ENCODE measurements at regions not wholly inside any gene's neighbourhood (a gene's known extent, or its start where the extent isn't known, plus 50 kb on each side); places are given as distances from the start of the nearest gene placed in this dataset.
A peak's percentile ranks its signal among the peaks of the same experiment; 100 is the strongest.
"Not testable (repeated sequence)": the region's sequence is repeated elsewhere in the genome, so short reads cannot be mapped to it uniquely, and the experiment has no call there.

DNA sequence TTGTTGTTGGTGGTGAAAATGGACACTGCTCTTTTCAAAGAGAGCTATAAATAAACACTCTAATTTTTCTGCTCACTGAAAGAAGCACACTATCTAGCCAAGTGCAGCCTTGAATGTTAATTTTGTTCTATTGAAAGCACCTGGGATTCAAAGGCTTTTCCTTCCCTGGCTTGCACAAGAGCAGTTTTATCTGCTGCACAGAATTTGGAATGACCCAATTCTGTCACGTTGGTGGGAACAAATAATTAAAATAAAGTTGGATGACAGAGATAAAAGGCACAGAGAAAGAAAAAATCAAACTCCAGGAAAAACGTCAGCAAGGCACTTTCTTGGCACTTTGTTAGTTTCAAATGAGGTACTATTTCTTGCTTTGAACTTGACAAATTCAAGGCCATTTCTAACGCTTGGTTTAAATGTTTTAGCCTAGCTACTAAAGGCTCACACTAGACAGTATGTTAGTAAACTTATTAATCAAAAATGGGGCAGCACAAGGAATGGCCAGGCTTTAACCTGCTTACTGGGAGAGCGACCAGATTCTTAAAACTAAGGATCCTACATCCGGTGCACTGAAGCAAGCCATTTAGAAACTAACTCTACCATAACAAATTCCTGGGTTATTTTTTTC, 145.5 kb upstream of the ARG1 start:
- Mint-ChIP-seq H3K4me1 (peaks cover 10% of the 10 kb centered on the region), H3K27me3 (no peaks in the 10 kb centered on the region), H3K9me3 (peaks cover 2% of the 10 kb centered on the region), H3K27ac (no peak overlapping the region), H3K4me3 (no peak overlapping the region), H3K36me3 (peaks cover 3% of the 10 kb centered on the region)
- CTCF ChIA-PET = interaction anchor here (0.9 to 1.8 kb wide), 2 partner anchors 29 to 200 kb away, joined by 3 to 4 read pairs; partner anchors contain the start of gene MED23
- no peak for DNase-seq

DNA sequence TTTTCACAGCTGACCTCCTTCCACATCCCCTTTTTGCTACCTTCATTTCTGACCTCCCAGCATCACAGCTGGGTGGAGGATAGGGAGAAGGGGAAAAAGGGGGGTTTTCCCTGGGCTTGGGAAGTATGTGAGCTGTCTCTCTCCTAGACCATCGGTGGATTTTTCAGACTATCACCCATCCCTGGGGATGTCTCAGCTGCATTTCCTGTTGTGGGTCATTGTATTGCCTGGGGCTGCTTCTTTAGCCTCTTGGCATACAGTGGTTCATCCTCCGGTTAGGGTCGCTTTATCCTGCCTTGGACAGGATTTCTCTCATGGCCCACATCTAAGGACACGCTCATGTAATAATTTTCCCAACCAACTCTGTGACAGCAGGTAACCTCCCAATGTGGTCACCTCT, 142.5 kb upstream of the ARG1 start:
- Mint-ChIP-seq H3K9me3 (peaks cover 14% of the 10 kb centered on the region), H3K27me3 (no peaks in the 10 kb centered on the region), H3K27ac (no peak overlapping the region), H3K4me3 (no peak overlapping the region), H3K4me1 (peaks cover 10% of the 10 kb centered on the region), H3K36me3 (peaks cover 9% of the 10 kb centered on the region)
- no peak for DNase-seq
- CTCF ChIA-PET = interaction anchor here (1.7 kb wide), 1 partner anchor 29 kb away, joined by 4 read pairs; no protein-coding TSS in a partner anchor

DNA sequence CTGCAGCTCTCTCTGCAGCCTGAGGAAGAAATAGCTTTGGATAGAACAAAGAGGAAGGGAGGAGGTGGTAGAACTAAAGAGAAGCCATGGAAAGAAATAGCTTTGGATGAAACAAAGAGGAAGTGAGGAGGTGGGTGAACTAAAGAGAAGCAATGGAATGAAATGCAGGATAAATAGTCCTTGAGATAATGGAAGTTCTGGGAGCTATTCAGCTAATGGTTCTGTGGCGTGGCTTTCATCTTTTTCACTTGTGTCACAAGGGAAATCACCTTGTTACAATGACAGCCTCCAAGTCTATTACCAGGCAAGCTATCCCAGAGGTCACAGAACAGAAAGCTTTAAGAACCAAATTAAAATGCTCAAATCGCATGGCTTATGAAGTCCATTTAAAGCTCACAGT, 141.3 kb upstream of the ARG1 start:
- Mint-ChIP-seq H3K27ac (no peak overlapping the region), H3K36me3 (peaks cover 12% of the 10 kb centered on the region), H3K9me3 (peaks cover 19% of the 10 kb centered on the region), H3K27me3 (no peaks in the 10 kb centered on the region), H3K4me3 (no peak overlapping the region), H3K4me1 (peaks cover 12% of the 10 kb centered on the region)
- no peak for DNase-seq
- CTCF ChIA-PET = interaction anchor here (1.7 kb wide), 1 partner anchor 28 kb away, joined by 4 read pairs; no protein-coding TSS in a partner anchor

DNA sequence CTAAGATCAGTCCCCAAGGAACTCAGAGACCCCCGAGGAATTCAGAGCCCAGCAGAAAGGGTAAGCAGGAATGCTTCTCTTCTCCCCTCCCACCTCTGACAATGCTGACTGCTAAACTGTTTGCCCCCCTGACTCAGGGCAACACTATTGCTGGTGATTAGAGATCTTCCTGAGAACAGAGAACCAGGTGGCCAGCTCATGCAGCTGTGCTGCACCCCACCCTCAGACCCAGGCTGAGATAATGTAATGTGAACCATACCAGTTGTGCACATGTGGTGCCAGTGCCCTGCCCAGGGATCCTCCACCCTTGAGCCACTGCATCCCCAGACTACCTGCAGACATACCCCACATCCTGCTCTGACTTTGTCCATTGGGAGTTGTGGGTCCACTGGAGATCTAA, 139.1 kb upstream of the ARG1 start:
- H3K27me3 Mint-ChIP-seq = no peaks in the 10 kb centered on the region
- CTCF ChIA-PET = no interaction called here
- DNase-seq = no peak
- peaks cover 15% of the 10 kb centered on the region for H3K4me1 Mint-ChIP-seq
- peaks cover 33% of the 10 kb centered on the region for H3K9me3 Mint-ChIP-seq
- peaks cover 25% of the 10 kb centered on the region for H3K36me3 Mint-ChIP-seq
- no peak overlapping the region for H3K27ac Mint-ChIP-seq
- H3K4me3 Mint-ChIP-seq = no peak overlapping the region

DNA sequence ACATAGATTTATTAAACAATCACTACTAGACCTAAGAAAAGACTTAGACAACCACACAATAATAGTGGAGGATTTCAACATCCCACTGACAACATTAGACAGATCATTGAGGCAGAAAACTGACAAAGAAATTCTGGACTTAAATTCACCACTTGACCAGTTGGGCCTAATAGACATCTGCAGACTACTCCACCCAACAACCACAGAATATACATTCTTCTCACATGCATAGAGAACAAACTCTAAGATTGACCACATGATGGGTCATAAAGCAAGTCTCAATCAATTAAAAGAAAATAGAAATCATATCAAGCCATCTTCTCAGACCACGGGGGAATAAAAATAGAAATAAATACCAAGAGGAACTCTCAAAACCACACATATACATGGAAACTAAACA, 136.7 kb upstream of the ARG1 start:
- CTCF ChIA-PET = no interaction called here
- no peaks in the 10 kb centered on the region for H3K27me3 Mint-ChIP-seq
- H3K36me3 Mint-ChIP-seq = peaks cover 39% of the 10 kb centered on the region
- H3K4me3 Mint-ChIP-seq = no peak overlapping the region
- H3K4me1 Mint-ChIP-seq = peaks cover 20% of the 10 kb centered on the region
- no peak overlapping the region for H3K27ac Mint-ChIP-seq
- DNase-seq = no peak
- peaks cover 39% of the 10 kb centered on the region for H3K9me3 Mint-ChIP-seq

DNA sequence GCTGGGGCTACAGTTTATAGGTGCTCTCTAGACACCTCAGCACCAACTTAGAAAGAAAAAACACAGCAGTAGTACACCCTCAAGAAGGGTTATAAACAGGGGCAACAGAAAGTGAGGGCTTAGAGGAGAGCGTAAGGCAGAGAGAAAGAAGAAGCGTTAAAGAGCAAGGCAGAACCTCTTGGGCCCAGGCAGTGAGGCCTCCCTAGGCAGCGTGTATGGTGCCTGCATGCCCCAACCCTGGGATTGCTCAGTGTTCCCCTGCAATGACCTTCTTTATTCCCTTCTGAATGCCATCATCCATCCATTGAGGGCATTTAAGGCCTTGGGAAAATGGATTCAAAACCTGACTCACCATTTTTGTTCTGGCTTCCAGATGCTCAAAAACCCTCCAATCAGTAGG, 130.0 kb upstream of the ARG1 start:
- peaks cover 20% of the 10 kb centered on the region for H3K36me3 Mint-ChIP-seq
- CTCF ChIA-PET = no interaction called here

DNA sequence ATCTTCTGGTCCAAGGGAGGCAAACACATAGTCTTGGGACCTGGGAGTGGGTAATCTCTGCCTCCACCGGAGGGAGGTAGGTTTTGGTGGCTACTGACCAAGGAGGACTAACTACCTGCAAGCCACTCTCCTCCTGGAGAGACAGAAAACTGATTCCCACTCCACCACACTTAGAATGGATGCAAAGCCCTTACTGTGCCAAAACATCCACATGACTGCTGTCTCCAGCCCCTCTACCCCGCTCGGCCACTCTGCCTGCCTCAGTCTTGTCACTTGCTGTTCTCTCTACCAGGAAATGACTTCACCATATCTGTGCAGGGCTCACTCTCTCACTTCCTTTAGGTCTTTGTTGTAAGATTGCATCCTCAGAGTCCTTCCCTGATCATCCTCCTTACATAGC, 129.5 kb upstream of the ARG1 start:
- Mint-ChIP-seq H3K27ac (peak overlapping the region; percentile 84), H3K9me3 (peaks cover 10% of the 10 kb centered on the region), H3K4me1 (peaks cover 35% of the 10 kb centered on the region), H3K27me3 (no peaks in the 10 kb centered on the region), H3K36me3 (peaks cover 16% of the 10 kb centered on the region), H3K4me3 (peak overlapping the region; percentile 74)
- DNase-seq = peak; percentile 52
- CTCF ChIA-PET = no interaction called here

More for the DNA sequence above, 130.0 kb upstream of the ARG1 start:
- no peak for DNase-seq
- peak overlapping the region; percentile 84 for H3K27ac Mint-ChIP-seq
- H3K4me1 Mint-ChIP-seq = peaks cover 35% of the 10 kb centered on the region
- H3K27me3 Mint-ChIP-seq = no peaks in the 10 kb centered on the region
- peak overlapping the region; percentile 74 for H3K4me3 Mint-ChIP-seq
- peaks cover 14% of the 10 kb centered on the region for H3K9me3 Mint-ChIP-seq

DNA sequence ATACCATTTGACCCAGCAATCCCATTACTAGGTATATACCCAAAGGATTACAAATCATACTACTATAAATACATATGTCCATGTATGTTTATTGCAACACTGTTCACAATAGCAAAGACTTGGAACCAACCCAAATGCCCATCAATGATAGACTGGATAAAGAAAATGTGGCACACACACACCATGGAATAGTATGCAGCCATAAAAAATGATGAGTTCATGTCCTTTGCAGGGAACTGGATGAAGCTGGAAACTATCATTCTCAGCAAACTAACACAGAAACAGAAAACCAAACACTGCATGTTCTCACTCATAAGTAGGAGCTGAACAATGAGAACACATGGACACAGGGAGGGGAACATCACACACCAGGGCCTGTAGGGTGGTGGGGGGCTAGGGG, 127.7 kb upstream of the ARG1 start:
- H3K9me3 Mint-ChIP-seq, DNase-seq, H3K4me3 Mint-ChIP-seq, H3K27me3 Mint-ChIP-seq, H3K36me3 Mint-ChIP-seq, H3K27ac Mint-ChIP-seq: not testable (repeated sequence)
- peaks cover 33% of the 10 kb centered on the region for H3K4me1 Mint-ChIP-seq
- CTCF ChIA-PET = interaction anchor here (1.3 kb wide), 1 partner anchor 183 kb away, joined by 4 read pairs; the partner anchor contains the start of gene MED23

DNA sequence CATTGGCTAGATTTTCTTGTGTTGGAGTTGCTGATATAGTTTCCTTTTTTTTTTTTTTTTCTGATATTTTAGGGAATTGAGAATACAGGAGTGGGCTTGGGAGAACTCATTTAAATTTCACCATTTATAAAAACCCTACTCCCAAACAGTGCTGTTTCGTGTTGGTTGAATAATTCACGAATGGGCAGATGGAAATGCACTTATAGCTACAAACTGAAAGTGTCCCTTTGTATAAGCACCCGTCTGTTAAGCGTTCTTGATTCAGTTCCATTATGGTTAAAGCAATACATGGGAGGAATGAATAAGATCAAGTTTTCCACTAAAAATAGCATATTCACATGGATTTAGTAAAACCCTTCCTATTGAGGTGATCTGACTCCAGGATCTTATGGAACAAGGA, 122.2 kb upstream of the ARG1 start:
- peaks cover 4% of the 10 kb centered on the region for H3K27me3 Mint-ChIP-seq
- peaks cover 10% of the 10 kb centered on the region for H3K4me1 Mint-ChIP-seq
- H3K27ac Mint-ChIP-seq = no peak overlapping the region
- DNase-seq = no peak
- CTCF ChIA-PET = interaction anchor here (1.1 kb wide), 1 partner anchor 9 kb away, joined by 3 read pairs; no protein-coding TSS in a partner anchor
- H3K4me3 Mint-ChIP-seq = no peak overlapping the region
- H3K9me3 Mint-ChIP-seq = no peaks in the 10 kb centered on the region
- H3K36me3 Mint-ChIP-seq = no peaks in the 10 kb centered on the region

DNA sequence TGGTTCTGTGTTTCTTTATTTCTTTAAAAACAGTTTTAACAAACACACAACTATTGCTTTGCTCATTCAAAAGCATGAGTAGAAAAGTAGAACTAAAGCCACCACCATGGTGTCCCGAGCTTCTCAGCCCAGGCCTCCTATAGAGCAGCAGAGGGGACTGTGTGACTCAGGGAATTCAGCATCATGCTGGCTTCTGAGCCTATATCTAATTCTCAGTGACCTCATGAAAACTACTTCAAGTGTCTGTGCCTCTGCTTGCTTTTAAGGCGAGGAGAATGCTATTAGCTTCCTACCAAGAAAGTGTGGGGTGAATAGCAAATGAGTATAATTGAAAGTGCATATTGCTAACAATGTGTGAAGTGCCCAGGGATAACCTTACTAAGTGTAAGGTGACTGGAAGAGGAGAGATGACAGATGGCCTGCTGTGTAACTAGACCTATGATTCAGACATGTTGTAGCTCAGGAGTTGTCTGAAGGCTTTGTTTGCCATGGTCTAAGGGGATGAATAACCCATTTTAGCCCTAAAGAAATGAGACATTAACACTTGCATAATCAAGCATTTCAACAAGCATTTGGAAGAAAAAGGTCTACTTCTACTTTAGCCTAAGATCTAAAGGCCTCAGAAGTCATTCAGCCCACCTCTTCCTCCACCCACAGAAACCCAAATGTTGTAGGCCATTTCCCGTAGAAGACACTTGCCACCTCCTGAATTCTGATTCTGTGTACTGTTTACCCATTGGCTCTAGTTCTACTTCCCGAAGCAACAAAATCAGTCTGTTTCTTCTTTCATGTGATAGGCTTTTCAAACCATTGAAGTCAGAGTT, 121.5 kb upstream of the ARG1 start:
- no peak overlapping the region for H3K27ac Mint-ChIP-seq
- CTCF ChIA-PET = no interaction called here

DNA sequence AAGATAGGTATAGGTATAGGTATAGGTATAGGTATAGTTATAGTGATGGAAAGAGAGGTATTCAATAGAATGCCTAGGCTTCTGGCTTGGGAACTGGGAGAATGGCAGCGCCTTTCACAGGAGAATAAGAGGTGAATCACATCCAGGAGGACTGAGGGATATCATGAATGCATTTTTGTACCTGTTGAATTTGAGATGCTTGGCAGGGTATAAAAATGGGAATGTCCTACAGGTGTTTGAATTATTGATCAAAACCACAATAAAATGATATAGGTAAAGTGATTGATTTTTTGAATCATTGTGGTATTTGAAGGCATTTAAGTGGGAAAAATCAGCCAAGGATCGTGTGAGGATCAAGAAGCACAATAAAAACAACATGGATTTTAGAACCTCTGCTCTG, 119.2 kb upstream of the ARG1 start:
- Mint-ChIP-seq H3K36me3 (no peaks in the 10 kb centered on the region), H3K27ac (no peak overlapping the region), H3K4me1 (peaks cover 8% of the 10 kb centered on the region), H3K27me3 (peaks cover 4% of the 10 kb centered on the region), H3K9me3 (no peaks in the 10 kb centered on the region), H3K4me3 (no peak overlapping the region)
- DNase-seq = no peak
- CTCF ChIA-PET = no interaction called here

More for the DNA sequence above, 121.5 kb upstream of the ARG1 start:
- no peak overlapping the region for H3K4me3 Mint-ChIP-seq
- H3K4me1 Mint-ChIP-seq = peaks cover 10% of the 10 kb centered on the region
- H3K27me3 Mint-ChIP-seq = peaks cover 4% of the 10 kb centered on the region
- no peak for DNase-seq
- H3K9me3 Mint-ChIP-seq = no peaks in the 10 kb centered on the region
- no peaks in the 10 kb centered on the region for H3K36me3 Mint-ChIP-seq

DNA sequence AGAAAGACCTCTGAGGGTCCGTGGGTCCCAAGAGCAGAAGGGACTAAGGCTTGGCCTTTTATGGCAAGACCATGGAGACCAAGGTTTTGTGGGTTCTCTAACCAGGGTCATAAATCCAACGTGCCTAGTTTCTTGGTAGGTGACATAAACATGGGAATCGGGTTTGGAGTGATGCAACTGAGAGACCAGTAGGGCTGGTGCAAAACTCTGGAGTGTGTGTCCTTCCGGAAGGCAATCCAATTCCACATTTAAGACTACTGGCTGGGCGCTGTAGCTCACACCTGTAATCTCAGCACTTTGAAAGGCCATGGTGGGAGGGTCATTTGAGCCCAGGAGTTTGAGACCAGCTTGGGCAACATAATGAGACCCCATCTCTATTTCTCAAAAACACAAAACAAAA, 116.5 kb upstream of the ARG1 start:
- no peaks in the 10 kb centered on the region for H3K36me3 Mint-ChIP-seq
- CTCF ChIA-PET = interaction anchor here (0.5 to 1.1 kb wide), 3 partner anchors 28 to 306 kb away, joined by 3 to 4 read pairs (median 3); no protein-coding TSS in a partner anchor
- H3K4me3 Mint-ChIP-seq = no peak overlapping the region
- no peak for DNase-seq
- peaks cover 10% of the 10 kb centered on the region for H3K4me1 Mint-ChIP-seq
- no peak overlapping the region for H3K27ac Mint-ChIP-seq
- H3K27me3 Mint-ChIP-seq = no peaks in the 10 kb centered on the region
- H3K9me3 Mint-ChIP-seq = no peaks in the 10 kb centered on the region

DNA sequence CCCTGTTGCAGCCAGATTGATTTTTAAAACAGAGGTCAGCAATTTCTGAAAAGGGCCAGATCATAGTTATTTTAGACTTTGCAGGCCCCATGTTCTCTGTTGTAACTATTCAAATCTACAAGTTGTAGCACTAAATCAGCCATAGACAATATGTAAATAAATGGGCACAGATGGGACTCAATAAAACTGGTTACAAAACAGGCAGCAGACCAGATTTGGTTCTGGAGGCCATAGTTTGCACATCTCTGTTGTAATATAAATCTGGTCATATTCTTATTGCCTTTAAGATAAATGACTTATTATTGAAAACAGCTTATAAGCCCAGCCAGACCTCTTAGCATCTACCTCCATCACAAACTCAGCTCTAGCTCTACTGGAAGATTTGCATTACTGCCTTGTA, 114.0 kb upstream of the ARG1 start:
- CTCF ChIA-PET = interaction anchor here (1.3 kb wide), 1 partner anchor 28 kb away, joined by 4 read pairs; no protein-coding TSS in a partner anchor
- DNase-seq = no peak
- Mint-ChIP-seq H3K27ac (no peak overlapping the region), H3K4me3 (no peak overlapping the region), H3K27me3 (no peaks in the 10 kb centered on the region), H3K36me3 (no peaks in the 10 kb centered on the region), H3K9me3 (no peaks in the 10 kb centered on the region), H3K4me1 (peaks cover 4% of the 10 kb centered on the region)

DNA sequence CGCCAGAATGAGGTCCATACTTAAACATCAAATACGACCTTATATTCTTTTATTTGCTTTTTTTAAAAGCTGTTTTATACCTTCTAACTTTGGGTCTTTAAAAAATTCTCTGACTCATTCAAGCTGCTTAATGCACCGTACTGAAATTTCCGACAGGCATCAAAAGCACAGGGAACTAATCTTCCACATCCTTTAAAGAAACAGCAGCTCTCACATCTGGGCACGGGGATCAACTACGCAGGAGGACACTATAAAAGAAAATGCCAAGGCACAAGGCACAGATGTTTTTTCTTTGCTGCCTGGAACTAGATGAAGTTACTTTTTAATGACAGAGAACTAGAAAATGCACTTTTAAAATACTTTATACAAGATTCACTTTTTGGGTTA, 112.4 kb upstream of the ARG1 start:
- Mint-ChIP-seq H3K4me3 (no peak overlapping the region), H3K36me3 (no peaks in the 10 kb centered on the region), H3K27me3 (no peaks in the 10 kb centered on the region), H3K9me3 (no peaks in the 10 kb centered on the region), H3K27ac (no peak overlapping the region), H3K4me1 (peaks cover 4% of the 10 kb centered on the region)
- CTCF ChIA-PET = interaction anchor here (1.1 to 1.7 kb wide), 4 partner anchors 10 to 261 kb away, joined by 3 to 5 read pairs (median 4); no protein-coding TSS in a partner anchor
- DNase-seq = no peak

DNA sequence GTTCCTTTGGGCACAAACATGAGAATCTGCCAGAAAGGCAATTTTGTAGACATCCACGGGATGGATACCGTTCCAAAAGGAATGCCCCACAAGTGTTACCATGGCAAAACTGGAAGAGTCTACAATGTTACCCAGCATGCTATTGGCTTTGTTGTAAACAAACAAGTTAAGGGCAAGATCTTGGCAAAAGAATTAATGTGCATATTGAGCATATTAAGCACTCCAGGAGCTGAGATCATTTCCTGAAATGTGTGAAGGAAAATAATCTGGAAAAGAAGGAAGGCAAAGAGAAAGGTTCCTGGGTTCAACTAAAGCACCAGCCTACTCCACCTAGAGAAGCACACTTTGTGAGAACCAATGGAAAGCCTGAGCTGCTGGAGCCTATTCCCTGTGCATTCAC, 103.9 kb upstream of the ARG1 start:
- CTCF ChIA-PET = no interaction called here
- Mint-ChIP-seq H3K4me3 (no peak overlapping the region), H3K9me3 (peaks cover 2% of the 10 kb centered on the region)

More for the DNA sequence above, 103.9 kb upstream of the ARG1 start:
- Mint-ChIP-seq H3K36me3 (no peaks in the 10 kb centered on the region), H3K27ac (no peak overlapping the region), H3K4me1 (no peaks in the 10 kb centered on the region), H3K27me3 (no peaks in the 10 kb centered on the region)
- no peak for DNase-seq

All from activated naive CD4-positive, alpha-beta T cell treated with anti-CD3 and anti-CD28 coated beads, Interleukin-2, amount 10 ng/mL, durations not matched to agents 7 days and 5 days (primary cell).